Natural killer cell (primary cell): ENCODE measurements at regions not wholly inside any gene's neighbourhood (a gene's known extent, or its start where the extent isn't known, plus 50 kb on each side); places are given as distances from the start of the nearest gene placed in this dataset.
A peak's percentile ranks its signal among the peaks of the same experiment; 100 is the strongest.

Experiments used
- ATAC-seq, 3 donors: fragments of 150-1000 bp in 2 of 3; fragments of 200-7000 bp in 1 of 3; cut with Tn5 transposase; 1 replicate in 1 of 3; 2 replicates in 2 of 3; pipeline ENCODE4 v1.10.0; 2021; ENCODE audit warnings: mild to moderate bottlenecking in 2 of 3, moderate library complexity in 2 of 3
- DNase-seq, 2 donors: peaks; one replicate each; pipeline versions ENCODE4 v3.0.0 to v3.0.0-alpha.2; 2013 to 2021; ENCODE audit warnings: mixed read lengths in 1 of 2
- H3K27ac ChIP-seq: one replicate; pipeline ENCODE4 v1.5.1; 2013; ENCODE audit warnings: mild to moderate bottlenecking, low read length
- H3K27me3 ChIP-seq: one replicate; pipeline ENCODE4 v1.6.1; 2013; ENCODE audit warnings: low read length; ENCODE audit not compliant: control insufficient read depth, insufficient read depth
- H3K36me3 ChIP-seq: one replicate; pipeline ENCODE4 v1.6.1; 2013; ENCODE audit warnings: low read length; ENCODE audit not compliant: control insufficient read depth, insufficient read depth
- H3K4me1 ChIP-seq: one replicate; pipeline ENCODE4 v1.6.1; 2013; ENCODE audit warnings: low read length; ENCODE audit not compliant: control insufficient read depth, insufficient read depth
- H3K4me3 ChIP-seq: one replicate; pipeline ENCODE4 v1.5.1; 2013; ENCODE audit warnings: low read length
- H3K9me3 ChIP-seq: one replicate; pipeline ENCODE4 v1.6.1; 2013; ENCODE audit warnings: low read length; ENCODE audit not compliant: control insufficient read depth, insufficient read depth
- H3K27ac Mint-ChIP-seq, 2 donors: one replicate each; pipeline ENCODE4 v1.8.0; 2022; ENCODE audit warnings: mild to moderate bottlenecking in 2 of 2, mixed read lengths in 2 of 2, moderate library complexity in 1 of 2
- H3K27me3 Mint-ChIP-seq, 2 donors: one replicate each; pipeline ENCODE4 v1.8.0; 2022; ENCODE audit warnings: low read depth in 2 of 2, mixed read lengths in 2 of 2
- H3K36me3 Mint-ChIP-seq: one replicate; pipeline ENCODE4 v1.8.0; 2022; ENCODE audit warnings: mixed read lengths
- H3K4me1 Mint-ChIP-seq, 2 donors: one replicate each; pipeline ENCODE4 v1.8.0; 2022; ENCODE audit warnings: mixed read lengths in 2 of 2
- H3K4me3 Mint-ChIP-seq: one replicate; pipeline ENCODE4 v1.8.0; 2022; ENCODE audit warnings: mild to moderate bottlenecking, moderate library complexity, mixed read lengths
- H3K9me3 Mint-ChIP-seq, 2 donors: one replicate each; pipeline ENCODE4 v1.8.0; 2022; ENCODE audit warnings: mixed read lengths in 2 of 2
- WGBS: methylation state at CpG from one replicate; pipeline ENCODE4 v1.1.7; 2013; ENCODE audit warnings: missing lambda C conversion rate; ENCODE audit not compliant: insufficient coverage; 5-methylcytosine and 5-hydroxymethylcytosine counted together
- intact Hi-C: fragments of 100-400 bp; cut with micrococcal nuclease; formaldehyde crosslinking; loops from one replicate; pipeline ENCODE4 v1.14.2; 2022
- TF ChIP-seq, protein P1 (sequence below): fragments of 200-600 bp; IDR thresholded peaks from one replicate; pipeline ENCODE4 v1.8.0; 2022; ENCODE audit warnings: antibody characterized with exemption

DNA sequence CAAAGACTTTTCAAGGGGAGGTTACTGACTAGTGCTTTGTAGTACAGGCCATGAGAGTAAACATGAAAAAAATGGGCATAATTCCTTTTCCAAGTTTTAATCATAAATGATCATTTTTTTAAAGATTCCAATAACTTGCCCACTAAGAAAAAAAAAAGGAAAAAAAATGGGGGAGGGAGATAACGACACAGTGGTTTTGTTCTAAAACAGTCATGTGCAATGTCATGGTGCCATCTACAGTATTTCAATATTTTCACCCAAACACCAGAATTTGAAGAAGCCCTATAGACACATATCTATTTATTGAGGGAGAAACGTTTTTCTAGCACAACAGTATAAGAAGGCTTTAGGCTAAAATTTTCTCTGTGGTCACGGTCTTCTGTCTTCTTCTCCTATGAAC lies 250.2 kb downstream of the LTN1 start:
- Mint-ChIP-seq H3K36me3 (peaks cover 9% of the 10 kb centered on the region), H3K4me1 (peaks cover 36 to 37% of the 10 kb centered on the region in 2 donors), H3K27me3 (no peaks in the 10 kb centered on the region), H3K9me3 (no peaks in the 10 kb centered on the region), H3K27ac (no peak overlapping the region), H3K4me3 (no peak overlapping the region)
- intact Hi-C loops = no loop called here
- WGBS = 100% methylated on average over 1 of the region's 3 CpGs
- peaks cover 5% of the 10 kb centered on the region for H3K4me1 ChIP-seq
- no peaks in the 10 kb centered on the region for H3K36me3 ChIP-seq
- H3K9me3 ChIP-seq = no peaks in the 10 kb centered on the region
- TF ChIP-seq, protein P1, sequence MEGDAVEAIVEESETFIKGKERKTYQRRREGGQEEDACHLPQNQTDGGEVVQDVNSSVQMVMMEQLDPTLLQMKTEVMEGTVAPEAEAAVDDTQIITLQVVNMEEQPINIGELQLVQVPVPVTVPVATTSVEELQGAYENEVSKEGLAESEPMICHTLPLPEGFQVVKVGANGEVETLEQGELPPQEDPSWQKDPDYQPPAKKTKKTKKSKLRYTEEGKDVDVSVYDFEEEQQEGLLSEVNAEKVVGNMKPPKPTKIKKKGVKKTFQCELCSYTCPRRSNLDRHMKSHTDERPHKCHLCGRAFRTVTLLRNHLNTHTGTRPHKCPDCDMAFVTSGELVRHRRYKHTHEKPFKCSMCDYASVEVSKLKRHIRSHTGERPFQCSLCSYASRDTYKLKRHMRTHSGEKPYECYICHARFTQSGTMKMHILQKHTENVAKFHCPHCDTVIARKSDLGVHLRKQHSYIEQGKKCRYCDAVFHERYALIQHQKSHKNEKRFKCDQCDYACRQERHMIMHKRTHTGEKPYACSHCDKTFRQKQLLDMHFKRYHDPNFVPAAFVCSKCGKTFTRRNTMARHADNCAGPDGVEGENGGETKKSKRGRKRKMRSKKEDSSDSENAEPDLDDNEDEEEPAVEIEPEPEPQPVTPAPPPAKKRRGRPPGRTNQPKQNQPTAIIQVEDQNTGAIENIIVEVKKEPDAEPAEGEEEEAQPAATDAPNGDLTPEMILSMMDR = no peak
- no peaks in the 10 kb centered on the region for H3K27me3 ChIP-seq
- H3K27ac ChIP-seq = no peak overlapping the region
- no peak overlapping the region for H3K4me3 ChIP-seq
- DNase-seq (no peak), ATAC-seq (no peak)

DNA sequence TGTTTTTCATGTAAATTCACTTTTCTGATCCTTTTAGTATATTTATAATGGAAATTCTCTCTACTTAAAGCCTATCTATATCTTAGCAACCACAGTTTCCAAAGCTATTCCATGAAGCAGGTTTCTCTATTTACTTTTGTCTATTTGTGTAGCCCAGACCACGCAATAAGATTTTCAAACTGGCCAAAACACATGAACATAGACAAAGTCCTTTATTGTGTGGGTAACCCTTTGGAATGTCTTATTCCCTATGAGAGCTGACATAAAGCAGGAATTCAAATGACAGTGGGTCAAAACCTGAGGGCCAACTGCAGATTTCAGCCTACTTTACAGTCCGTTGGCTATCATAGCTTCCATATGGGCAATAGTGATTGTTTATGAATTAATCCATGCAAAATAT lies 252.6 kb downstream of the LTN1 start:
- no peaks in the 10 kb centered on the region for H3K9me3 ChIP-seq
- H3K36me3 ChIP-seq = no peaks in the 10 kb centered on the region
- H3K4me1 Mint-ChIP-seq = peaks cover 38 to 42% of the 10 kb centered on the region in 2 donors
- H3K27me3 Mint-ChIP-seq = no peaks in the 10 kb centered on the region
- H3K4me3 Mint-ChIP-seq = no peak overlapping the region
- TF ChIP-seq, protein P1 = no peak
- intact Hi-C loops = no loop called here
- no peak overlapping the region for H3K27ac ChIP-seq
- ATAC-seq = no peak
- no peak overlapping the region for H3K27ac Mint-ChIP-seq
- H3K27me3 ChIP-seq = no peaks in the 10 kb centered on the region
- H3K4me1 ChIP-seq = peaks cover under 1% of the 10 kb centered on the region
- peaks cover 9% of the 10 kb centered on the region for H3K36me3 Mint-ChIP-seq
- 100% methylated on average over 2 of the region's 2 CpGs for WGBS
- no peak overlapping the region for H3K4me3 ChIP-seq
- no peaks in the 10 kb centered on the region for H3K9me3 Mint-ChIP-seq
- DNase-seq = no peak

DNA sequence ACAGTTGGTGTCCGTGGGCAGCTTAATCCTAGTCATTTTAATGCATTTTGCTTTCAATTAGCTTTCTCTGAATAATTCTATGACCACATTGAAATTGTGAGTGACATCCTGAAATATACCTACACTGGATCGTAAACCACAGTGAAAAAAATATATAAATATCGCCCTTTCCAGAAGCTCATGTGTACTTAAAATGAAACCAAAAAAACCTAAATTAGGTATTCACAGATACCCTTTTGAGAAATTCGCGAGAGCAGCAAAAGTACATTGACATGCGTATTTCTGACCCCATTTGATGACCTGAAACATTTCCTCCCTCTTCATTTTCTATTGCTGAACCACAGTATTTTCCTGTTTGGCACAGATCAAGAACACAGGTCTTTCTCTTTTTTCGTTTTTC lies 253.8 kb downstream of the LTN1 start:
- ATAC-seq = no peak

DNA sequence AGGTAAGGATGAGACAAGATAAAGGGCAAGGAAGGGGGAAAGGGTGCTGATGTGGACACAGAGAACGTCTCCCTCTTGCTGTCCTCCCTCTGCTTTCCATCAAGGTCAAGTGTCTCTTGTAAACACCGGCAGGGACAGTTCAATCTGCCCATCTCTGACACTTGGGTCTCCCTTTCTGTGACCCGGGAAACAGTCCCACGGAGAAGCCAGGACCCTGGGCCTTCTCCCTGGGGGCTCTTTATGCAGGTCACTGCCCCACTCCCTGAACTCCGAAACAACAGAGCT lies 254.3 kb downstream of the LTN1 start:
- DNase-seq (no peak), ATAC-seq (no peak)
- no peaks in the 10 kb centered on the region for H3K36me3 ChIP-seq
- Mint-ChIP-seq H3K27me3 (no peaks in the 10 kb centered on the region), H3K9me3 (no peaks in the 10 kb centered on the region), H3K4me1 (peaks cover 42 to 45% of the 10 kb centered on the region in 2 donors), H3K27ac (peak overlapping the region in 1 of 2 donors; percentile 87), H3K36me3 (peaks cover 5% of the 10 kb centered on the region), H3K4me3 (no peak overlapping the region)
- no peaks in the 10 kb centered on the region for H3K9me3 ChIP-seq
- 91% methylated on average over 5 of the region's 5 CpGs for WGBS
- TF ChIP-seq, protein P1 = no peak
- no peak overlapping the region for H3K27ac ChIP-seq
- H3K4me1 ChIP-seq = no peaks in the 10 kb centered on the region
- H3K27me3 ChIP-seq = no peaks in the 10 kb centered on the region
- H3K4me3 ChIP-seq = no peak overlapping the region
- intact Hi-C loops = no loop called here

More for the DNA sequence above, 253.8 kb downstream of the LTN1 start:
- Mint-ChIP-seq H3K27me3 (no peaks in the 10 kb centered on the region), H3K36me3 (peaks cover 9% of the 10 kb centered on the region), H3K4me1 (peaks cover 40 to 42% of the 10 kb centered on the region in 2 donors), H3K27ac (peak overlapping the region in 1 of 2 donors; percentile 87), H3K9me3 (no peaks in the 10 kb centered on the region), H3K4me3 (no peak overlapping the region)
- intact Hi-C loops = no loop called here
- H3K4me3 ChIP-seq = no peak overlapping the region
- DNase-seq = no peak
- TF ChIP-seq, protein P1 = no peak
- H3K27me3 ChIP-seq = no peaks in the 10 kb centered on the region
- H3K4me1 ChIP-seq = no peaks in the 10 kb centered on the region
- 33% methylated on average over 6 of the region's 7 CpGs for WGBS
- no peak overlapping the region for H3K27ac ChIP-seq
- H3K36me3 ChIP-seq = no peaks in the 10 kb centered on the region
- H3K9me3 ChIP-seq = no peaks in the 10 kb centered on the region
